HCT116 (cell line): ENCODE measurements at regions not wholly inside any gene's neighbourhood (a gene's known extent, or its start where the extent isn't known, plus 50 kb on each side); places are given as distances from the start of the nearest gene placed in this dataset.

ENCODE experiments used
- ATF3 ChIP-seq: IDR thresholded peaks from 2 replicates; pipeline ENCODE4 v1.6.1; 2012
- EZH2 ChIP-seq: fragments of 200-600 bp; sonication (generic); IDR thresholded peaks from 2 replicates; pipeline ENCODE4 v1.6.1; 2017; ENCODE audit warnings: antibody characterized with exemption, mixed run types
- POLR2AphosphoS5 ChIP-seq: IDR thresholded peaks from 2 replicates; pipeline ENCODE4 v1.6.1; 2011; ENCODE audit warnings: mild to moderate bottlenecking, low read depth, low read length, moderate library complexity
- TF ChIP-seq, protein P1 (sequence below), 3 experiments: fragments of 200-600 bp in 1 of 3; sonication (generic) in 1 of 3; IDR thresholded peaks in 2 of 3; conservative IDR thresholded peaks in 1 of 3; 2 replicates each; pipeline ENCODE4 v1.5.1; 2012 to 2017; ENCODE audit warnings: low read depth in 2 of 3, low read length in 2 of 3, antibody characterized with exemption in 1 of 3, borderline replicate concordance in 1 of 3, control low read depth in 1 of 3, mild to moderate bottlenecking in 1 of 3, mixed read lengths in 1 of 3, mixed run types in 1 of 3, moderate library complexity in 1 of 3; ENCODE audit not compliant: insufficient read depth in 1 of 3
- TF ChIP-seq, protein P2 (sequence below): IDR thresholded peaks from 2 replicates; pipeline ENCODE4 v1.6.1; 2012

GRCh38 chr4:83751336-83751949 lies 215.5 kb downstream of the GPAT3 start:
- TF ChIP-seq POLR2AphosphoS5, result no peak
- no peak for TF ChIP-seq EZH2
- TF ChIP-seq, protein P1, sequence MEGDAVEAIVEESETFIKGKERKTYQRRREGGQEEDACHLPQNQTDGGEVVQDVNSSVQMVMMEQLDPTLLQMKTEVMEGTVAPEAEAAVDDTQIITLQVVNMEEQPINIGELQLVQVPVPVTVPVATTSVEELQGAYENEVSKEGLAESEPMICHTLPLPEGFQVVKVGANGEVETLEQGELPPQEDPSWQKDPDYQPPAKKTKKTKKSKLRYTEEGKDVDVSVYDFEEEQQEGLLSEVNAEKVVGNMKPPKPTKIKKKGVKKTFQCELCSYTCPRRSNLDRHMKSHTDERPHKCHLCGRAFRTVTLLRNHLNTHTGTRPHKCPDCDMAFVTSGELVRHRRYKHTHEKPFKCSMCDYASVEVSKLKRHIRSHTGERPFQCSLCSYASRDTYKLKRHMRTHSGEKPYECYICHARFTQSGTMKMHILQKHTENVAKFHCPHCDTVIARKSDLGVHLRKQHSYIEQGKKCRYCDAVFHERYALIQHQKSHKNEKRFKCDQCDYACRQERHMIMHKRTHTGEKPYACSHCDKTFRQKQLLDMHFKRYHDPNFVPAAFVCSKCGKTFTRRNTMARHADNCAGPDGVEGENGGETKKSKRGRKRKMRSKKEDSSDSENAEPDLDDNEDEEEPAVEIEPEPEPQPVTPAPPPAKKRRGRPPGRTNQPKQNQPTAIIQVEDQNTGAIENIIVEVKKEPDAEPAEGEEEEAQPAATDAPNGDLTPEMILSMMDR (IDR thresholded peaks at IDR 0.05 in 2 of 3, conservative IDR thresholded peaks at IDR 0.05 in 1 of 3; ENCODE audit: borderline replicate concordance in 1 of 3, insufficient read depth in 1 of 3, low read depth in 2 of 3, low read length in 2 of 3), result no peak
- no peak for TF ChIP-seq ATF3
- TF ChIP-seq, protein P2, sequence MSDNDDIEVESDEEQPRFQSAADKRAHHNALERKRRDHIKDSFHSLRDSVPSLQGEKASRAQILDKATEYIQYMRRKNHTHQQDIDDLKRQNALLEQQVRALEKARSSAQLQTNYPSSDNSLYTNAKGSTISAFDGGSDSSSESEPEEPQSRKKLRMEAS, result no peak
